ENCODE measurements at regions not wholly inside any gene's neighbourhood (a gene's known extent, or its start where the extent isn't known, plus 50 kb on each side); places are given as distances from the start of the nearest gene placed in this dataset.

DNA sequence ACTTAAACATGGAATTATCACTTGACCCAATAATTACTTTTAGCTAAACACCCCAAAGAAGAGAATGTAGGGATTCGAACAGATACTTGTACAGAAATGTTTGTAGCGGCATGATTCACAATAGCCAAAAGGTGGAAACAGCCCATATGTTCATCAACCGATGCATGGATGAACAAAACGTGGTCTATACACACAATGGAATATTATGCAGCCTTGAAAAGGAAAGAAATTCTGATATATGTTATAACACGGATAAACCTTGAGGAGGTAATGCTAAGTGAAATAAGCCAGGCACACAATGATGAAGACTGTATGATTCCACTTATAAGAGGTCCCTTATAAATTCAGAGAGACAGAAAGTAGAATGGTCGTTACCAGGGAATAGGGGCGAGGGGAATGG, 659.4 kb downstream of the MED13L start:
- H3K4me1 ChIP-seq (ENCODE audit: control insufficient read depth in 4 of 4, insufficient read depth in 4 of 4, low read length in 3 of 4), result no peaks in the 10 kb centered on the region
- TF ChIP-seq RAD21 (IDR thresholded peaks at IDR 0.05) (no peak), EGR1 (IDR thresholded peaks at IDR 0.05; ENCODE audit: low read depth in 2 of 2) (no peak), SP1 (IDR thresholded peaks at IDR 0.05) (no peak), GABPA (IDR thresholded peaks at IDR 0.05 in 1 of 2, conservative IDR thresholded peaks at IDR 0.05 in 1 of 2) (no peak), NR2F2 (IDR thresholded peaks at IDR 0.05) (no peak), FOXA2 (IDR thresholded peaks at IDR 0.05) (no peak), YY1 (IDR thresholded peaks at IDR 0.05) (no peak), FOXA1 (IDR thresholded peaks at IDR 0.05) (no peak), JUND (IDR thresholded peaks at IDR 0.05) (no peak), HNF4A (conservative IDR thresholded peaks at IDR 0.05) (no peak), TAF1 (conservative IDR thresholded peaks at IDR 0.05) (no peak), HNF4G (IDR thresholded peaks at IDR 0.05) (no peak)
- TF ChIP-seq, protein P1, sequence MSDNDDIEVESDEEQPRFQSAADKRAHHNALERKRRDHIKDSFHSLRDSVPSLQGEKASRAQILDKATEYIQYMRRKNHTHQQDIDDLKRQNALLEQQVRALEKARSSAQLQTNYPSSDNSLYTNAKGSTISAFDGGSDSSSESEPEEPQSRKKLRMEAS (IDR thresholded peaks at IDR 0.05), result no peak
- TF ChIP-seq, protein P2, sequence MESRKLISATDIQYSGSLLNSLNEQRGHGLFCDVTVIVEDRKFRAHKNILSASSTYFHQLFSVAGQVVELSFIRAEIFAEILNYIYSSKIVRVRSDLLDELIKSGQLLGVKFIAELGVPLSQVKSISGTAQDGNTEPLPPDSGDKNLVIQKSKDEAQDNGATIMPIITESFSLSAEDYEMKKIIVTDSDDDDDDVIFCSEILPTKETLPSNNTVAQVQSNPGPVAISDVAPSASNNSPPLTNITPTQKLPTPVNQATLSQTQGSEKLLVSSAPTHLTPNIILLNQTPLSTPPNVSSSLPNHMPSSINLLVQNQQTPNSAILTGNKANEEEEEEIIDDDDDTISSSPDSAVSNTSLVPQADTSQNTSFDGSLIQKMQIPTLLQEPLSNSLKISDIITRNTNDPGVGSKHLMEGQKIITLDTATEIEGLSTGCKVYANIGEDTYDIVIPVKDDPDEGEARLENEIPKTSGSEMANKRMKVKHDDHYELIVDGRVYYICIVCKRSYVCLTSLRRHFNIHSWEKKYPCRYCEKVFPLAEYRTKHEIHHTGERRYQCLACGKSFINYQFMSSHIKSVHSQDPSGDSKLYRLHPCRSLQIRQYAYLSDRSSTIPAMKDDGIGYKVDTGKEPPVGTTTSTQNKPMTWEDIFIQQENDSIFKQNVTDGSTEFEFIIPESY (IDR thresholded peaks at IDR 0.05), result no peak
- TF ChIP-seq, protein P3, sequence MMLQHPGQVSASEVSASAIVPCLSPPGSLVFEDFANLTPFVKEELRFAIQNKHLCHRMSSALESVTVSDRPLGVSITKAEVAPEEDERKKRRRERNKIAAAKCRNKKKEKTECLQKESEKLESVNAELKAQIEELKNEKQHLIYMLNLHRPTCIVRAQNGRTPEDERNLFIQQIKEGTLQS (IDR thresholded peaks at IDR 0.05), result no peak
- TF ChIP-seq, protein P4, sequence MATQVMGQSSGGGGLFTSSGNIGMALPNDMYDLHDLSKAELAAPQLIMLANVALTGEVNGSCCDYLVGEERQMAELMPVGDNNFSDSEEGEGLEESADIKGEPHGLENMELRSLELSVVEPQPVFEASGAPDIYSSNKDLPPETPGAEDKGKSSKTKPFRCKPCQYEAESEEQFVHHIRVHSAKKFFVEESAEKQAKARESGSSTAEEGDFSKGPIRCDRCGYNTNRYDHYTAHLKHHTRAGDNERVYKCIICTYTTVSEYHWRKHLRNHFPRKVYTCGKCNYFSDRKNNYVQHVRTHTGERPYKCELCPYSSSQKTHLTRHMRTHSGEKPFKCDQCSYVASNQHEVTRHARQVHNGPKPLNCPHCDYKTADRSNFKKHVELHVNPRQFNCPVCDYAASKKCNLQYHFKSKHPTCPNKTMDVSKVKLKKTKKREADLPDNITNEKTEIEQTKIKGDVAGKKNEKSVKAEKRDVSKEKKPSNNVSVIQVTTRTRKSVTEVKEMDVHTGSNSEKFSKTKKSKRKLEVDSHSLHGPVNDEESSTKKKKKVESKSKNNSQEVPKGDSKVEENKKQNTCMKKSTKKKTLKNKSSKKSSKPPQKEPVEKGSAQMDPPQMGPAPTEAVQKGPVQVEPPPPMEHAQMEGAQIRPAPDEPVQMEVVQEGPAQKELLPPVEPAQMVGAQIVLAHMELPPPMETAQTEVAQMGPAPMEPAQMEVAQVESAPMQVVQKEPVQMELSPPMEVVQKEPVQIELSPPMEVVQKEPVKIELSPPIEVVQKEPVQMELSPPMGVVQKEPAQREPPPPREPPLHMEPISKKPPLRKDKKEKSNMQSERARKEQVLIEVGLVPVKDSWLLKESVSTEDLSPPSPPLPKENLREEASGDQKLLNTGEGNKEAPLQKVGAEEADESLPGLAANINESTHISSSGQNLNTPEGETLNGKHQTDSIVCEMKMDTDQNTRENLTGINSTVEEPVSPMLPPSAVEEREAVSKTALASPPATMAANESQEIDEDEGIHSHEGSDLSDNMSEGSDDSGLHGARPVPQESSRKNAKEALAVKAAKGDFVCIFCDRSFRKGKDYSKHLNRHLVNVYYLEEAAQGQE (IDR thresholded peaks at IDR 0.05), result no peak
- TF ChIP-seq, protein P5, sequence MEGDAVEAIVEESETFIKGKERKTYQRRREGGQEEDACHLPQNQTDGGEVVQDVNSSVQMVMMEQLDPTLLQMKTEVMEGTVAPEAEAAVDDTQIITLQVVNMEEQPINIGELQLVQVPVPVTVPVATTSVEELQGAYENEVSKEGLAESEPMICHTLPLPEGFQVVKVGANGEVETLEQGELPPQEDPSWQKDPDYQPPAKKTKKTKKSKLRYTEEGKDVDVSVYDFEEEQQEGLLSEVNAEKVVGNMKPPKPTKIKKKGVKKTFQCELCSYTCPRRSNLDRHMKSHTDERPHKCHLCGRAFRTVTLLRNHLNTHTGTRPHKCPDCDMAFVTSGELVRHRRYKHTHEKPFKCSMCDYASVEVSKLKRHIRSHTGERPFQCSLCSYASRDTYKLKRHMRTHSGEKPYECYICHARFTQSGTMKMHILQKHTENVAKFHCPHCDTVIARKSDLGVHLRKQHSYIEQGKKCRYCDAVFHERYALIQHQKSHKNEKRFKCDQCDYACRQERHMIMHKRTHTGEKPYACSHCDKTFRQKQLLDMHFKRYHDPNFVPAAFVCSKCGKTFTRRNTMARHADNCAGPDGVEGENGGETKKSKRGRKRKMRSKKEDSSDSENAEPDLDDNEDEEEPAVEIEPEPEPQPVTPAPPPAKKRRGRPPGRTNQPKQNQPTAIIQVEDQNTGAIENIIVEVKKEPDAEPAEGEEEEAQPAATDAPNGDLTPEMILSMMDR (IDR thresholded peaks at IDR 0.05; ENCODE audit: low read depth, low read length, missing input control), result no peak
- H3K9ac ChIP-seq (ENCODE audit: low read depth in 1 of 2, low read length in 2 of 2), result no peak overlapping the region
- WGBS, result 89% methylated on average over 7 of the region's 7 CpGs
- H3K36me3 ChIP-seq (ENCODE audit: control insufficient read depth in 4 of 4, insufficient read depth in 3 of 4, low read depth in 1 of 4, low read length in 3 of 4), result no peaks in the 10 kb centered on the region
- H3K9me3 ChIP-seq (ENCODE audit: control insufficient read depth in 4 of 4, low read length in 3 of 4), result peaks cover 0 to 2% (median 0%) of the 10 kb centered on the region in 4 donors
- H3K27ac ChIP-seq (ENCODE audit: low read depth in 1 of 2, low read length in 2 of 2), result no peak overlapping the region
- no peaks in the 10 kb centered on the region for H3K27me3 ChIP-seq (ENCODE audit: control insufficient read depth in 4 of 4, insufficient read depth in 4 of 4, low read length in 3 of 4)
- no peak for DNase-seq (ENCODE audit: low spot score)
- H3K4me3 ChIP-seq (ENCODE audit: low read depth in 1 of 3, low read length in 3 of 3), result no peak overlapping the region

DNA sequence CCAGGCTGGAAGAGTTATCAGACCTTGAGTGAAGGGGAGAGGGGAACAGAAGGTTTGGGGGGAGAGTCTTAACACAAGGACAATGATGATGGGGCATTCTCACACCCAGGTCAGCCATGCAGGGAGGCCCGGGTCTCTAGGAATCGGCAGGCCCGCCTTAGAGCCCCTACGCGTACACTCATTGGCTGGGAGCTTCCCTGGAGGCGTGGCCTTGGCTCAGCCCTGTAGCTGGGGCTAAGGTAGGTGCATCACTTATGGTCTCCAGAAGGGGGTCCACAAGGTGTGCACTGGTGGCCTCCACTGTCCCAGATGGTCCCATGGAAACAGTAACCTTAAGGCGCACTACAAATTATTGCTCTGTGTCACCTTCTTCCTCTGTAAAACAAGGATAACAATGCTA, 660.1 kb downstream of the MED13L start:
- Histone ChIP-seq H3K4me3 (ENCODE audit: low read depth in 1 of 3, low read length in 3 of 3) (no peak overlapping the region), H3K27me3 (ENCODE audit: control insufficient read depth in 4 of 4, insufficient read depth in 4 of 4, low read length in 3 of 4) (no peaks in the 10 kb centered on the region), H3K36me3 (ENCODE audit: control insufficient read depth in 4 of 4, insufficient read depth in 3 of 4, low read depth in 1 of 4, low read length in 3 of 4) (no peaks in the 10 kb centered on the region), H3K9me3 (ENCODE audit: control insufficient read depth in 4 of 4, low read length in 3 of 4) (peaks cover 0 to 2% (median 0%) of the 10 kb centered on the region in 4 donors), H3K27ac (ENCODE audit: low read depth in 1 of 2, low read length in 2 of 2) (no peak overlapping the region), H3K9ac (ENCODE audit: low read depth in 1 of 2, low read length in 2 of 2) (no peak overlapping the region), H3K4me1 (ENCODE audit: control insufficient read depth in 4 of 4, insufficient read depth in 4 of 4, low read length in 3 of 4) (no peaks in the 10 kb centered on the region)
- no peak for DNase-seq (ENCODE audit: low spot score)
- TF ChIP-seq YY1 (IDR thresholded peaks at IDR 0.05) (no peak), SP1 (IDR thresholded peaks at IDR 0.05) (no peak), HNF4G (IDR thresholded peaks at IDR 0.05) (no peak), EGR1 (IDR thresholded peaks at IDR 0.05; ENCODE audit: low read depth in 2 of 2) (no peak), RXRA (IDR thresholded peaks at IDR 0.05) (no peak), RAD21 (IDR thresholded peaks at IDR 0.05) (no peak), JUND (IDR thresholded peaks at IDR 0.05) (no peak)
- TF ChIP-seq, protein P5 (IDR thresholded peaks at IDR 0.05; ENCODE audit: low read depth, low read length, missing input control), result no peak
- WGBS, result 88% methylated on average over 7 of the region's 7 CpGs

Measured in liver (tissue), 8 donors.